Liver (tissue), 3 donors: ENCODE measurements at regions not wholly inside any gene's neighbourhood (a gene's known extent, or its start where the extent isn't known, plus 50 kb on each side); places are given as distances from the start of the nearest gene placed in this dataset.

Source experiments
- ATF3 ChIP-seq: IDR thresholded peaks from 2 replicates; pipeline ENCODE4 v1.6.1; 2016; ENCODE audit warnings: antibody characterized with exemption
- CTCF ChIP-seq: fragments of 150-350 bp; IDR thresholded peaks from 2 replicates; pipeline ENCODE4 v1.5.1; 2017; ENCODE audit warnings: improper control_type of control experiment, low read depth, low read length; ENCODE audit not compliant: missing input control
- EGR1 ChIP-seq, 2 donors: IDR thresholded peaks; 2 replicates each; pipeline ENCODE4 v1.6.1; 2016 to 2018; ENCODE audit warnings: antibody characterized with exemption in 2 of 2, low read depth in 2 of 2
- FOXA1 ChIP-seq: IDR thresholded peaks from 2 replicates; pipeline ENCODE4 v1.6.1; 2016; ENCODE audit warnings: antibody characterized with exemption
- GABPA ChIP-seq, 2 donors: IDR thresholded peaks in 1 of 2; conservative IDR thresholded peaks in 1 of 2; 2 replicates each; pipeline ENCODE4 v1.6.1; 2016; ENCODE audit warnings: antibody characterized with exemption in 2 of 2, mild to moderate bottlenecking in 1 of 2, moderate library complexity in 1 of 2
- HNF4A ChIP-seq, 2 donors: conservative IDR thresholded peaks; 2 replicates each; pipeline ENCODE4 v1.6.1; 2016; ENCODE audit warnings: antibody characterized with exemption in 2 of 2, mild to moderate bottlenecking in 2 of 2
- HNF4G ChIP-seq: IDR thresholded peaks from 2 replicates; pipeline ENCODE4 v1.6.1; 2016; ENCODE audit warnings: antibody characterized with exemption
- MAX ChIP-seq: IDR thresholded peaks from 2 replicates; pipeline ENCODE4 v1.6.1; 2016; ENCODE audit warnings: antibody characterized with exemption
- RAD21 ChIP-seq, 2 donors: IDR thresholded peaks; 2 replicates each; pipeline ENCODE4 v1.6.1; 2016; ENCODE audit warnings: antibody characterized with exemption in 2 of 2, mild to moderate bottlenecking in 2 of 2
- RXRA ChIP-seq, 2 donors: IDR thresholded peaks; 2 replicates each; pipeline ENCODE4 v1.6.1; 2017 to 2018; ENCODE audit warnings: antibody characterized with exemption in 2 of 2, mild to moderate bottlenecking in 1 of 2
- TAF1 ChIP-seq: conservative IDR thresholded peaks from 2 replicates; pipeline ENCODE4 v1.6.1; 2016; ENCODE audit warnings: antibody characterized with exemption, mild to moderate bottlenecking
- YY1 ChIP-seq: IDR thresholded peaks from 2 replicates; pipeline ENCODE4 v1.6.1; 2016; ENCODE audit warnings: antibody characterized with exemption, mild to moderate bottlenecking
- TF ChIP-seq, protein P1 (sequence below): IDR thresholded peaks from 2 replicates; pipeline ENCODE4 v1.6.1; 2016; ENCODE audit warnings: antibody characterized with exemption, mild to moderate bottlenecking
- donor health status: healthy.
- donor health status: healthy.

- no peak for TF ChIP-seq CTCF
- TF ChIP-seq, protein P1, sequence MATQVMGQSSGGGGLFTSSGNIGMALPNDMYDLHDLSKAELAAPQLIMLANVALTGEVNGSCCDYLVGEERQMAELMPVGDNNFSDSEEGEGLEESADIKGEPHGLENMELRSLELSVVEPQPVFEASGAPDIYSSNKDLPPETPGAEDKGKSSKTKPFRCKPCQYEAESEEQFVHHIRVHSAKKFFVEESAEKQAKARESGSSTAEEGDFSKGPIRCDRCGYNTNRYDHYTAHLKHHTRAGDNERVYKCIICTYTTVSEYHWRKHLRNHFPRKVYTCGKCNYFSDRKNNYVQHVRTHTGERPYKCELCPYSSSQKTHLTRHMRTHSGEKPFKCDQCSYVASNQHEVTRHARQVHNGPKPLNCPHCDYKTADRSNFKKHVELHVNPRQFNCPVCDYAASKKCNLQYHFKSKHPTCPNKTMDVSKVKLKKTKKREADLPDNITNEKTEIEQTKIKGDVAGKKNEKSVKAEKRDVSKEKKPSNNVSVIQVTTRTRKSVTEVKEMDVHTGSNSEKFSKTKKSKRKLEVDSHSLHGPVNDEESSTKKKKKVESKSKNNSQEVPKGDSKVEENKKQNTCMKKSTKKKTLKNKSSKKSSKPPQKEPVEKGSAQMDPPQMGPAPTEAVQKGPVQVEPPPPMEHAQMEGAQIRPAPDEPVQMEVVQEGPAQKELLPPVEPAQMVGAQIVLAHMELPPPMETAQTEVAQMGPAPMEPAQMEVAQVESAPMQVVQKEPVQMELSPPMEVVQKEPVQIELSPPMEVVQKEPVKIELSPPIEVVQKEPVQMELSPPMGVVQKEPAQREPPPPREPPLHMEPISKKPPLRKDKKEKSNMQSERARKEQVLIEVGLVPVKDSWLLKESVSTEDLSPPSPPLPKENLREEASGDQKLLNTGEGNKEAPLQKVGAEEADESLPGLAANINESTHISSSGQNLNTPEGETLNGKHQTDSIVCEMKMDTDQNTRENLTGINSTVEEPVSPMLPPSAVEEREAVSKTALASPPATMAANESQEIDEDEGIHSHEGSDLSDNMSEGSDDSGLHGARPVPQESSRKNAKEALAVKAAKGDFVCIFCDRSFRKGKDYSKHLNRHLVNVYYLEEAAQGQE, result no peak
- TF ChIP-seq MAX, result no peak
- no peak for TF ChIP-seq HNF4G
- no peak for TF ChIP-seq FOXA1
- TF ChIP-seq EGR1 (IDR thresholded peaks at IDR 0.05; ENCODE audit: low read depth in 2 of 2), result no peak
- TF ChIP-seq RXRA (IDR thresholded peaks at IDR 0.05), result no peak
- no peak for TF ChIP-seq TAF1
- no peak for TF ChIP-seq GABPA (IDR thresholded peaks at IDR 0.05 in 1 of 2, conservative IDR thresholded peaks at IDR 0.05 in 1 of 2)
- TF ChIP-seq HNF4A (conservative IDR thresholded peaks at IDR 0.05), result no peak
- TF ChIP-seq ATF3, result no peak
- TF ChIP-seq YY1, result no peak
- TF ChIP-seq RAD21 (IDR thresholded peaks at IDR 0.05), result no peak
Observed at GRCh38 chr4:32890398-32890797, 2170.2 kb downstream of the PCDH7 start.
